ENCODE measurements at regions not wholly inside any gene's neighbourhood (a gene's known extent, or its start where the extent isn't known, plus 50 kb on each side); places are given as distances from the start of the nearest gene placed in this dataset.
"Not testable (repeated sequence)": the region's sequence is repeated elsewhere in the genome, so short reads cannot be mapped to it uniquely, and the experiment has no call there.

DNA sequence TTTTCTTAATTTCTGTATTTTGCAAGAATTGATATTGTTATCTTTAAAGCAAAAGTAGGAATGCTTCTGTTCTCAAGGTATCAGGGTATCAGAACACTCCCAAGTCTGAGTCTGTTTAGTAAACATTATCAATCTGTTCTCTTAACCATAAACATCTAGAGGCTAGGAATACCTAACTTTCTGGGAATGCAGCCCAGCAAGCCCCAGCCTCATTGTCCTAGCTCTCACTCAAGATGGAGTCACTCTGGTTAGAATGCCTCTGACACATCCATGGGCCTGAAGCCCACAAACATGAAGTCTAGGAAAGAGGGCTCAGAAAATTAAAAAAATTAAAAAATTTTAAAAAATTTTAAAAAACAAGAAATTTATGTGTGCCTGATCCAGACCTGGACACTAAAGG, 315.1 kb upstream of the DKK2 start:
- no peak overlapping the region for H3K4me2 ChIP-seq (ENCODE audit: low read depth, low read length, poor library complexity, severe bottlenecking)
- H4K20me1 ChIP-seq (ENCODE audit: insufficient read depth, low read depth, low read length): no peaks in the 10 kb centered on the region
- no peaks in the 10 kb centered on the region for H3K79me2 ChIP-seq (ENCODE audit: low read length)
- no peaks in the 10 kb centered on the region for H3K27me3 ChIP-seq (ENCODE audit: low read length)
- no peak overlapping the region for H3K4me3 ChIP-seq (ENCODE audit: low read length)
- no peak overlapping the region for H3K9ac ChIP-seq (ENCODE audit: low read length)
- no peak overlapping the region for H3K27ac ChIP-seq (ENCODE audit: low read length)
- H3K9me2 ChIP-seq (replicated peaks; ENCODE audit: insufficient read depth, low read length): no peaks in the 10 kb centered on the region
- no peak for DNase-seq
- no peaks in the 10 kb centered on the region for H3K9me3 ChIP-seq (ENCODE audit: low read length)
- no peaks in the 10 kb centered on the region for H3K36me3 ChIP-seq (ENCODE audit: insufficient read depth, low read length)
- no peaks in the 10 kb centered on the region for H3K4me1 ChIP-seq (ENCODE audit: low read length)
- H2AFZ ChIP-seq (ENCODE audit: low read length): no peak overlapping the region

DNA sequence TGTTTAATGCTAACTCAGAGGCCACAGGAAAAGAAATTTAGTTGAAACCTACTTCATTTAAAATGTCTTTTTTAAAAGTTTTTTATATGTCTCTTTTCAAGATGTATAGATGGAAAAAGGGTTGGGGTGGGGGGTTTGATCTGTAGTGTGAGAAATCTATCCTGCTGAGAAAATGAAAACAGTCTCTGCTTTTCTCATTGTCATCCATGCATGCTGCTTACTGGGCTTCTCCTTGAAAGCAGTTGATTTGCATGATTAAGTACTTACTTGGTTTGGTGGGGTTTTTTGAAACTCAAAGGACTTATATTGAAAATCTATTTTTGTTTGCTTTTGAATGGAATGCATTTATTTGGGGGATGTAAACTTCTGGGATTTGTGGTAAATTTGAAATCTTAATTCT, 313.6 kb upstream of the DKK2 start:
- no peaks in the 10 kb centered on the region for H3K4me1 ChIP-seq (ENCODE audit: low read length)
- H3K9me2 ChIP-seq (replicated peaks; ENCODE audit: insufficient read depth, low read length): no peaks in the 10 kb centered on the region
- H3K79me2 ChIP-seq (ENCODE audit: low read length): no peaks in the 10 kb centered on the region
- no peaks in the 10 kb centered on the region for H4K20me1 ChIP-seq (ENCODE audit: insufficient read depth, low read depth, low read length)
- H3K9me3 ChIP-seq (ENCODE audit: low read length): no peaks in the 10 kb centered on the region
- H3K36me3 ChIP-seq (ENCODE audit: insufficient read depth, low read length): no peaks in the 10 kb centered on the region
- no peak overlapping the region for H2AFZ ChIP-seq (ENCODE audit: low read length)
- H3K9ac ChIP-seq (ENCODE audit: low read length): no peak overlapping the region
- H3K27ac ChIP-seq (ENCODE audit: low read length): no peak overlapping the region
- no peak overlapping the region for H3K4me3 ChIP-seq (ENCODE audit: low read length)
- no peak overlapping the region for H3K4me2 ChIP-seq (ENCODE audit: low read depth, low read length, poor library complexity, severe bottlenecking)
- H3K27me3 ChIP-seq (ENCODE audit: low read length): no peaks in the 10 kb centered on the region
- no peak for DNase-seq

- no peaks in the 10 kb centered on the region for H3K79me2 ChIP-seq (ENCODE audit: low read length)
- no peak overlapping the region for H2AFZ ChIP-seq (ENCODE audit: low read length)
- no peaks in the 10 kb centered on the region for H3K9me2 ChIP-seq (replicated peaks; ENCODE audit: insufficient read depth, low read length)
- H3K27me3 ChIP-seq (ENCODE audit: low read length): no peaks in the 10 kb centered on the region
- no peak overlapping the region for H3K27ac ChIP-seq (ENCODE audit: low read length)
- no peak overlapping the region for H3K4me3 ChIP-seq (ENCODE audit: low read length)
- no peaks in the 10 kb centered on the region for H3K9me3 ChIP-seq (ENCODE audit: low read length)
- H3K9ac ChIP-seq (ENCODE audit: low read length): no peak overlapping the region
- no peaks in the 10 kb centered on the region for H3K36me3 ChIP-seq (ENCODE audit: insufficient read depth, low read length)
- no peak overlapping the region for H3K4me2 ChIP-seq (ENCODE audit: low read depth, low read length, poor library complexity, severe bottlenecking)
- H4K20me1 ChIP-seq (ENCODE audit: insufficient read depth, low read depth, low read length): no peaks in the 10 kb centered on the region
- no peaks in the 10 kb centered on the region for H3K4me1 ChIP-seq (ENCODE audit: low read length)
- DNase-seq: no peak
These were observed 313.2 kb upstream of the DKK2 start for GRCh38 chr4:107349266-107349665.

DNA sequence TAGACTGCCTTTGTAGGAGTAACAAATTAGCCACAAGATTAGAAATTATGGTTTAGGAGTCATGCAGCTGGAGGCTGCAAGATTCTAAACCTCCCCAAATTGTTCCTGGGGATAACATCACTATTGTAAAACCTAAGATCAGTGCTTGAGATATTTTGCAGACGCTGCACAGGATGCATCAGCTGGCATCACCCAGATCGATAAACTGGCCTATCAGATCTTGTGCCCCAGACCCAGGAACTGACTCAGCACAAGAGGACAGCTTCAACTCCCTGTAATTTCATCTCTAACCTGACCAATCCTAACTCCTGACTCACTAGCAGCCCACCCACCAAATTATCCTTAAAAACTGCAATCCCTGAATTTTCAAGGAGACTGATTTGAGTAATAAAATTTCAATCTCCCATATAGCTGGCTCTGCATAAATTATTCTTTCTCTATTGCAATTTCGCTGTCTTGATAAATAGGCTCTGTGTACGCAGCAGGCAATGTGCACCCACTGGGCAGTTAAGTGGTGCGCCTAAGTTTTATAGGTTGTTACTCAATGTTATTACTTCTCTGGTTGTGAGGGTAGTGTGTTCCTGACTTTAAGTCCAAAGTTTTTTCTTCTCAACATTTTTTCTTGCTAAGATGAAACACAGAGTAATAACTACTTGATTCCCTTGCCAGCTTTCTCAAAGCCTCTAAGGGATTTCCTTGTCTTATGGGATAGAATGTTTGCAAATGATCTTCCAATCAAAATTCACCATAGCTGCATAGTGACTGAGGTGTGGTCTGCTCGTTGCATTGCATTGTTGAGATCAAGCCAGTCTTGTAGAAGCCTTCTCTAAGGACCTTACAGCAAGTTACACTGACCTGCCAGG, 312.3 kb upstream of the DKK2 start:
- Histone ChIP-seq H3K4me2 (ENCODE audit: low read depth, low read length, poor library complexity, severe bottlenecking) (no peak overlapping the region), H3K27me3 (ENCODE audit: low read length) (no peaks in the 10 kb centered on the region), H3K79me2 (ENCODE audit: low read length) (no peaks in the 10 kb centered on the region), H2AFZ (ENCODE audit: low read length) (no peak overlapping the region), H3K27ac (ENCODE audit: low read length) (no peak overlapping the region), H3K9me2 (replicated peaks; ENCODE audit: insufficient read depth, low read length) (no peaks in the 10 kb centered on the region), H3K9ac (ENCODE audit: low read length) (no peak overlapping the region), H3K4me3 (ENCODE audit: low read length) (no peak overlapping the region), H3K4me1 (ENCODE audit: low read length) (no peaks in the 10 kb centered on the region), H3K9me3 (ENCODE audit: low read length) (no peaks in the 10 kb centered on the region), H3K36me3 (ENCODE audit: insufficient read depth, low read length) (no peaks in the 10 kb centered on the region), H4K20me1 (ENCODE audit: insufficient read depth, low read depth, low read length) (no peaks in the 10 kb centered on the region)
- no peak for DNase-seq

DNA sequence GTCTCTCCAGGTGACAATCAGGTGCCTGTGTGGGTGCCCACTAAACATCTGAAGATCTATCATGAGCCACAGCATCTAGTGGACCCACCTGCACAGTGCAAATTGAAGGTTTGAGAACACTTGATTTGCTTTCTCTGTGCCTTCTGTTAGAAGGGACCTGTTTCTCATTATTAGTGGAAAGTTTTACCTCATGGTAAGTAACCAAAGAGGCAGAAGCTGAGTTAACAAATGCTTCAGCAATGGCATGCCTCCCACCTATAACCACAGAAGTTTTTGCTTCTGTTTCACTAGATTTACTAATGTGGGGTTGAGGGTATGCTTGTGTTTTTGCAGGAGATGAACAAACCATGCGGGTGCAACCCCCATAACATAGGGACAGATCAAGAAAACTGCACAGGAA, 297.4 kb upstream of the DKK2 start:
- Histone ChIP-seq H3K27me3 (ENCODE audit: low read length) (no peaks in the 10 kb centered on the region), H2AFZ (ENCODE audit: low read length) (no peak overlapping the region), H3K79me2 (ENCODE audit: low read length) (no peaks in the 10 kb centered on the region), H4K20me1 (ENCODE audit: insufficient read depth, low read depth, low read length) (no peaks in the 10 kb centered on the region), H3K4me3 (ENCODE audit: low read length) (no peak overlapping the region), H3K36me3 (ENCODE audit: insufficient read depth, low read length) (no peaks in the 10 kb centered on the region), H3K27ac (ENCODE audit: low read length) (no peak overlapping the region), H3K4me1 (ENCODE audit: low read length) (no peaks in the 10 kb centered on the region), H3K9me3 (ENCODE audit: low read length) (no peaks in the 10 kb centered on the region), H3K4me2 (ENCODE audit: low read depth, low read length, poor library complexity, severe bottlenecking) (no peak overlapping the region), H3K9ac (ENCODE audit: low read length) (no peak overlapping the region), H3K9me2 (replicated peaks; ENCODE audit: insufficient read depth, low read length) (no peaks in the 10 kb centered on the region)
- DNase-seq: no peak

DNA sequence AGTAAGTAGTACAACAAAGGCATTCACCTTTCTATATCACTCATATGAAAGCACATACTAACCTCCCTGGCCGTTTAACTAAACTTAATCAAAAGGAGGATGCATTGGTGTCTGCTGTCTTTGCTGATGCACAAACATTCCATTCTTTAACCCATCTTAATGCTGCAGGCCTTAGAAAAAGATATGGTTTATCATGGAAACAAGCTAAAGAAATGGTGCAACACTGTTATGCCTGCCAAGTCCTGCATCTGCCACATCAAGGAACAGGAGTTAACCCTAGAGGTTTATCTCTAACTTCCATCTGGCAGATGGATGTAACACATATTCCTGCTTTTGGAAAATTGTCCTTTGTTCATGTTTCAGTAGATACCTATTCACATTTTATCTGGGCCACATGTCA, 296.5 kb upstream of the DKK2 start:
- not testable (repeated sequence) for DNase-seq; H3K36me3 ChIP-seq (ENCODE audit: insufficient read depth, low read length); H3K4me2 ChIP-seq (ENCODE audit: low read depth, low read length, poor library complexity, severe bottlenecking); H3K4me1 ChIP-seq (ENCODE audit: low read length); H3K9me2 ChIP-seq (replicated peaks; ENCODE audit: insufficient read depth, low read length); H3K27me3 ChIP-seq (ENCODE audit: low read length); H3K27ac ChIP-seq (ENCODE audit: low read length); H3K4me3 ChIP-seq (ENCODE audit: low read length); H3K79me2 ChIP-seq (ENCODE audit: low read length); H2AFZ ChIP-seq (ENCODE audit: low read length); H3K9ac ChIP-seq (ENCODE audit: low read length); H4K20me1 ChIP-seq (ENCODE audit: insufficient read depth, low read depth, low read length); H3K9me3 ChIP-seq (ENCODE audit: low read length)

- Histone ChIP-seq H3K27ac (ENCODE audit: low read length) (no peak overlapping the region), H3K4me2 (ENCODE audit: low read depth, low read length, poor library complexity, severe bottlenecking) (no peak overlapping the region)
These were observed 294.8 kb upstream of the DKK2 start for GRCh38 chr4:107330916-107331315.

DNA sequence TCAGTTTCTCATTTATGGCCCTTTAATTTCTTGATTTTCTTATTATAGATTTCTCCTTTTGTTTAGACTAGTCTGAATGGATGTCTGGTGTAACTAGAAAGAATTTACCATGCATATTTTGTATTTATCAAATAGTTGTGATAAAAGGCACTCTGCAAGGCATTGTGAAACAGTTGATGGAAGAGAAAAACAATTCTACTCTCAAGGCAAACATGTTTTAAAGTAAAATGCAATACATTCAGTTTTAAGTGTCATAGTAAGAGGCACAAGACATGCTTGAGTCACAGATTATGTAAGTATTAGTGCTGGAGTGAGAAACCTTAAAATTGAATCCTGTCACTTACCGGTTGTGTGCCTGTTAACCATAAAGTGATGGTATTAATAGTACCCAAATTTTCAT, 283.3 kb upstream of the DKK2 start:
- no peaks in the 10 kb centered on the region for H3K4me1 ChIP-seq (ENCODE audit: low read length)
- no peaks in the 10 kb centered on the region; the same call in 1 of the 2 replicates for H3K9me2 ChIP-seq (replicated peaks; ENCODE audit: insufficient read depth, low read length)
- no peaks in the 10 kb centered on the region for H3K79me2 ChIP-seq (ENCODE audit: low read length)
- no peak overlapping the region for H2AFZ ChIP-seq (ENCODE audit: low read length)
- no peak overlapping the region for H3K4me2 ChIP-seq (ENCODE audit: low read depth, low read length, poor library complexity, severe bottlenecking)
- no peaks in the 10 kb centered on the region for H3K27me3 ChIP-seq (ENCODE audit: low read length)
- H3K9me3 ChIP-seq (ENCODE audit: low read length): no peaks in the 10 kb centered on the region
- no peaks in the 10 kb centered on the region for H4K20me1 ChIP-seq (ENCODE audit: insufficient read depth, low read depth, low read length)
- no peak overlapping the region for H3K4me3 ChIP-seq (ENCODE audit: low read length)
- no peaks in the 10 kb centered on the region for H3K36me3 ChIP-seq (ENCODE audit: insufficient read depth, low read length)
- no peak overlapping the region for H3K27ac ChIP-seq (ENCODE audit: low read length)
- H3K9ac ChIP-seq (ENCODE audit: low read length): no peak overlapping the region
- DNase-seq: no peak

More at GRCh38 chr4:107330916-107331315, 294.8 kb upstream of the DKK2 start:
- Histone ChIP-seq H2AFZ (ENCODE audit: low read length) (no peak overlapping the region), H3K36me3 (ENCODE audit: insufficient read depth, low read length) (no peaks in the 10 kb centered on the region), H3K79me2 (ENCODE audit: low read length) (no peaks in the 10 kb centered on the region), H3K9me3 (ENCODE audit: low read length) (no peaks in the 10 kb centered on the region), H3K27me3 (ENCODE audit: low read length) (no peaks in the 10 kb centered on the region), H4K20me1 (ENCODE audit: insufficient read depth, low read depth, low read length) (no peaks in the 10 kb centered on the region), H3K4me3 (ENCODE audit: low read length) (no peak overlapping the region), H3K9me2 (replicated peaks; ENCODE audit: insufficient read depth, low read length) (no peaks in the 10 kb centered on the region), H3K4me1 (ENCODE audit: low read length) (no peaks in the 10 kb centered on the region), H3K9ac (ENCODE audit: low read length) (no peak overlapping the region)
- DNase-seq: no peak
